Tibial artery (tissue), 4 donors: ENCODE measurements at regions not wholly inside any gene's neighbourhood (a gene's known extent, or its start where the extent isn't known, plus 50 kb on each side); places are given as distances from the start of the nearest gene placed in this dataset.

Source experiments
- DNase-seq, 2 donors: peaks; one replicate each; pipeline ENCODE4 v3.0.0-alpha.2; 2019
- H3K27ac ChIP-seq, 2 donors: fragments of 200-600 bp; sonication (generic) in 1 of 2; 1 replicate in 1 of 2; 2 replicates in 1 of 2; pipeline ENCODE4 v1.5.1; 2018 to 2019; ENCODE audit warnings: mild to moderate bottlenecking in 1 of 2
- H3K27me3 ChIP-seq, 2 donors: fragments of 200-600 bp; sonication (generic) in 1 of 2; one replicate each; pipeline versions ENCODE4 v1.5.1 to v1.6.0; 2016 to 2019
- H3K36me3 ChIP-seq, 3 donors: fragments of 200-600 bp; sonication (generic) in 2 of 3; one replicate each; pipeline ENCODE4 v1.5.1; 2016 to 2019; ENCODE audit warnings: mild to moderate bottlenecking in 2 of 3
- H3K4me1 ChIP-seq, 4 donors: fragments of 200-600 bp; sonication (generic) in 2 of 4; 1 replicate in 3 of 4; 2 replicates in 1 of 4; pipeline ENCODE4 v1.5.1; 2016 to 2019
- H3K4me3 ChIP-seq, 2 donors: fragments of 200-600 bp; sonication (generic) in 1 of 2; 1 replicate in 1 of 2; 2 replicates in 1 of 2; pipeline ENCODE4 v1.5.1; 2018 to 2019; ENCODE audit warnings: mild to moderate bottlenecking in 2 of 2
- H3K9me3 ChIP-seq, 3 donors: fragments of 200-600 bp; sonication (generic) in 1 of 3; one replicate each; pipeline ENCODE4 v1.5.1; 2016 to 2019
- CTCF ChIP-seq, 2 experiments: fragments of 200-600 bp in 1 of 2; fragments of 450-650 bp in 1 of 2; IDR thresholded peaks; one replicate each; pipeline ENCODE4 v1.5.1; 2017 to 2019; ENCODE audit warnings: antibody characterized with exemption in 2 of 2, mild to moderate bottlenecking in 1 of 2, moderate library complexity in 1 of 2
- intact Hi-C: fragments of 100-400 bp; cut with DNase I; formaldehyde crosslinking; loops from one replicate; pipeline ENCODE4 v1.15.0; 2023; ENCODE audit warnings: low total_unique reads

- Histone ChIP-seq H3K27ac (no peak overlapping the region), H3K4me3 (no peak overlapping the region), H3K36me3 (no peaks in the 10 kb centered on the region), H3K27me3 (peaks cover 0 to 1% of the 10 kb centered on the region in 2 donors), H3K4me1 (peaks cover 0 to 6% (median 1%) of the 10 kb centered on the region in 4 donors), H3K9me3 (no peaks in the 10 kb centered on the region)
- no peak for DNase-seq
- intact Hi-C loops = no loop called here
- no peak for TF ChIP-seq CTCF (IDR thresholded peaks at IDR 0.05)
Measured at GRCh38 chr5:6902597-6902996, 189.4 kb downstream of the TENT4A start.

- Histone ChIP-seq H3K4me1 (peaks cover 0 to 6% (median 1%) of the 10 kb centered on the region in 4 donors), H3K4me3 (no peak overlapping the region), H3K27me3 (peaks cover 0 to 4% of the 10 kb centered on the region in 2 donors), H3K9me3 (no peaks in the 10 kb centered on the region), H3K27ac (no peak overlapping the region), H3K36me3 (no peaks in the 10 kb centered on the region)
- intact Hi-C loops = no loop called here
- DNase-seq = no peak
- no peak for TF ChIP-seq CTCF (IDR thresholded peaks at IDR 0.05)
Measured at GRCh38 chr5:6903934-6904333, 190.7 kb downstream of the TENT4A start.

GRCh38 chr5:6904860-6905259 is 191.6 kb downstream of the TENT4A start:
- intact Hi-C loops = no loop called here
- Histone ChIP-seq H3K4me3 (no peak overlapping the region), H3K27me3 (peaks cover 0 to 4% of the 10 kb centered on the region in 2 donors), H3K36me3 (no peaks in the 10 kb centered on the region), H3K27ac (no peak overlapping the region), H3K9me3 (no peaks in the 10 kb centered on the region), H3K4me1 (peaks cover 0 to 6% (median 1%) of the 10 kb centered on the region in 4 donors)
- no peak for DNase-seq
- no peak for TF ChIP-seq CTCF (IDR thresholded peaks at IDR 0.05)

- no peak for TF ChIP-seq CTCF (IDR thresholded peaks at IDR 0.05)
- peak; percentile 51 to 68 for DNase-seq
- no peak overlapping the region for H3K4me3 ChIP-seq
Measured at GRCh38 chr5:6905423-6905822, 192.2 kb downstream of the TENT4A start.

GRCh38 chr5:6905883-6906282 is 192.7 kb downstream of the TENT4A start:
- Histone ChIP-seq H3K9me3 (no peaks in the 10 kb centered on the region), H3K27me3 (peaks cover 0 to 4% of the 10 kb centered on the region in 2 donors), H3K4me3 (no peak overlapping the region), H3K4me1 (peaks cover 0 to 6% (median 1%) of the 10 kb centered on the region in 4 donors), H3K36me3 (no peaks in the 10 kb centered on the region), H3K27ac (no peak overlapping the region)
- intact Hi-C loops = no loop called here
- no peak for TF ChIP-seq CTCF (IDR thresholded peaks at IDR 0.05)
- DNase-seq = peak; percentile 68 to 70

More at GRCh38 chr5:6905423-6905822, 192.2 kb downstream of the TENT4A start:
- no peak overlapping the region for H3K27ac ChIP-seq
- peaks cover 0 to 6% (median 1%) of the 10 kb centered on the region in 4 donors for H3K4me1 ChIP-seq
- H3K27me3 ChIP-seq = peaks cover 0 to 4% of the 10 kb centered on the region in 2 donors
- intact Hi-C loops = no loop called here
- no peaks in the 10 kb centered on the region for H3K9me3 ChIP-seq
- no peaks in the 10 kb centered on the region for H3K36me3 ChIP-seq
